Uterus (tissue), 2 donors: ENCODE measurements at regions not wholly inside any gene's neighbourhood (a gene's known extent, or its start where the extent isn't known, plus 50 kb on each side); places are given as distances from the start of the nearest gene placed in this dataset.

Experiments
- POLR2A ChIP-seq, 2 donors: fragments of 450-650 bp; IDR thresholded peaks; one replicate each; pipeline ENCODE4 v1.6.1; 2016; ENCODE audit warnings: antibody characterized with exemption in 2 of 2, mild to moderate bottlenecking in 1 of 2, moderate library complexity in 1 of 2
- TF ChIP-seq, protein P1 (sequence below), 4 experiments: fragments of 200-600 bp in 2 of 4; fragments of 450-650 bp in 2 of 4; sonication (generic) in 2 of 4; IDR thresholded peaks; one replicate each; pipeline ENCODE4 v1.5.1; 2016 to 2019; ENCODE audit warnings: antibody characterized with exemption in 4 of 4, mild to moderate bottlenecking in 2 of 4, moderate library complexity in 1 of 4

DNA sequence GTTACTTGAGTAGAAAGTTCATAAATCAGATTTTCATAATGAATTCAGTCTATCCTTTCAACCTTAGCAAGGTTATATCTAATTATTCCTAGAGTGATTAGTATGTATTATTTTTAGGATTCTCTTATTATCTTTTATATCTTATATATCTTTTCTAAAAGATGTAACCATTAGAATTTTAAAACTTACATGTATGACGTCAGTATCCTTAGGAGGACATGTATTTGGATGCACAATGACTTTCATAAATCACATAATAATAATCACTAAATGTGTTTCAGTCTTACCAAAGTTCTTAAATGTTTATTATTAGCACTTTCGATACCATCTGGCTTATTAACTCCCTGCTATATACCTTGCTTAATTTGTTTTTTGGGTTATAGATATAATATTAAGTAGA lies 1400.5 kb upstream of the IGFBP7 start:
- TF ChIP-seq, protein P1, sequence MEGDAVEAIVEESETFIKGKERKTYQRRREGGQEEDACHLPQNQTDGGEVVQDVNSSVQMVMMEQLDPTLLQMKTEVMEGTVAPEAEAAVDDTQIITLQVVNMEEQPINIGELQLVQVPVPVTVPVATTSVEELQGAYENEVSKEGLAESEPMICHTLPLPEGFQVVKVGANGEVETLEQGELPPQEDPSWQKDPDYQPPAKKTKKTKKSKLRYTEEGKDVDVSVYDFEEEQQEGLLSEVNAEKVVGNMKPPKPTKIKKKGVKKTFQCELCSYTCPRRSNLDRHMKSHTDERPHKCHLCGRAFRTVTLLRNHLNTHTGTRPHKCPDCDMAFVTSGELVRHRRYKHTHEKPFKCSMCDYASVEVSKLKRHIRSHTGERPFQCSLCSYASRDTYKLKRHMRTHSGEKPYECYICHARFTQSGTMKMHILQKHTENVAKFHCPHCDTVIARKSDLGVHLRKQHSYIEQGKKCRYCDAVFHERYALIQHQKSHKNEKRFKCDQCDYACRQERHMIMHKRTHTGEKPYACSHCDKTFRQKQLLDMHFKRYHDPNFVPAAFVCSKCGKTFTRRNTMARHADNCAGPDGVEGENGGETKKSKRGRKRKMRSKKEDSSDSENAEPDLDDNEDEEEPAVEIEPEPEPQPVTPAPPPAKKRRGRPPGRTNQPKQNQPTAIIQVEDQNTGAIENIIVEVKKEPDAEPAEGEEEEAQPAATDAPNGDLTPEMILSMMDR (IDR thresholded peaks at IDR 0.05), result no peak
- no peak for TF ChIP-seq POLR2A (IDR thresholded peaks at IDR 0.05)
